SK-N-SH treated with all-trans-retinoic acid at 6 μM for 48 hours (cell line): ENCODE measurements at regions not wholly inside any gene's neighbourhood (a gene's known extent, or its start where the extent isn't known, plus 50 kb on each side); places are given as distances from the start of the nearest gene placed in this dataset.

Source experiments
- ARNTL ChIP-seq: fragments of 450-650 bp; formaldehyde crosslinking; IDR thresholded peaks from 2 replicates; pipeline ENCODE4 v1.5.0; 2020; ENCODE audit warnings: low read depth, mild to moderate bottlenecking, moderate library complexity, borderline replicate concordance
- BACH2 ChIP-seq: fragments of 250-450 bp; sonication (Bioruptor Pico); IDR thresholded peaks from 2 replicates; pipeline ENCODE4 v1.9.0; 2021; ENCODE audit warnings: mild to moderate bottlenecking, borderline replicate concordance
- CREB5 ChIP-seq: fragments of 250-450 bp; sonication (Bioruptor Pico); IDR thresholded peaks from 2 replicates; pipeline ENCODE4 v1.5.1; 2020; ENCODE audit warnings: low read depth, mild to moderate bottlenecking, moderate library complexity
- ESRRG ChIP-seq: fragments of 250-450 bp; sonication (Bioruptor Pico); IDR thresholded peaks from 2 replicates; pipeline ENCODE4 v1.6.1; 2021; ENCODE audit warnings: mild to moderate bottlenecking
- ISL1 ChIP-seq: fragments of 250-450 bp; sonication (Bioruptor Pico); IDR thresholded peaks from 2 replicates; pipeline ENCODE4 v2.1.2; 2022; ENCODE audit warnings: mild to moderate bottlenecking, moderate library complexity
- PATZ1 ChIP-seq: fragments of 250-450 bp; sonication (Bioruptor Pico); IDR thresholded peaks from 2 replicates; pipeline ENCODE4 v1.8.0; 2020; ENCODE audit warnings: mild to moderate bottlenecking, moderate library complexity, borderline replicate concordance
- RARB ChIP-seq: fragments of 250-450 bp; sonication (Bioruptor Pico); IDR thresholded peaks from 2 replicates; pipeline ENCODE4 v1.8.0; 2021; ENCODE audit warnings: mild to moderate bottlenecking, moderate library complexity
- SNAI2 ChIP-seq: fragments of 250-450 bp; sonication (Bioruptor Pico); IDR thresholded peaks from 2 replicates; pipeline ENCODE4 v1.5.0; 2020; ENCODE audit warnings: mild to moderate bottlenecking, moderate library complexity
- TCF4 ChIP-seq: fragments of 250-450 bp; sonication (Bioruptor Pico); IDR thresholded peaks from 2 replicates; pipeline ENCODE4 v1.8.0; 2021; ENCODE audit warnings: mild to moderate bottlenecking, moderate library complexity, borderline replicate concordance
- ZC3H10 ChIP-seq: fragments of 250-450 bp; sonication (Bioruptor Pico); IDR thresholded peaks from 2 replicates; pipeline ENCODE4 v1.5.1; 2021; ENCODE audit warnings: mild to moderate bottlenecking, moderate library complexity
- ZFP3 ChIP-seq: fragments of 250-450 bp; sonication (Bioruptor Pico); IDR thresholded peaks from 2 replicates; pipeline ENCODE4 v1.5.0; 2020; ENCODE audit warnings: mild to moderate bottlenecking, moderate library complexity
- ZFP30 ChIP-seq: fragments of 450-650 bp; formaldehyde crosslinking; IDR thresholded peaks from 2 replicates; pipeline ENCODE4 v1.5.0; 2022; ENCODE audit warnings: mild to moderate bottlenecking, moderate library complexity
- ZNF8 ChIP-seq: fragments of 450-650 bp; formaldehyde crosslinking; IDR thresholded peaks from 2 replicates; pipeline ENCODE4 v1.5.0; 2020; ENCODE audit warnings: mild to moderate bottlenecking, moderate library complexity
- TF ChIP-seq, protein P1 (sequence below): fragments of 250-450 bp; sonication (Bioruptor Pico); IDR thresholded peaks from 2 replicates; pipeline ENCODE4 v1.5.0; 2020; ENCODE audit warnings: mild to moderate bottlenecking, moderate library complexity

DNA sequence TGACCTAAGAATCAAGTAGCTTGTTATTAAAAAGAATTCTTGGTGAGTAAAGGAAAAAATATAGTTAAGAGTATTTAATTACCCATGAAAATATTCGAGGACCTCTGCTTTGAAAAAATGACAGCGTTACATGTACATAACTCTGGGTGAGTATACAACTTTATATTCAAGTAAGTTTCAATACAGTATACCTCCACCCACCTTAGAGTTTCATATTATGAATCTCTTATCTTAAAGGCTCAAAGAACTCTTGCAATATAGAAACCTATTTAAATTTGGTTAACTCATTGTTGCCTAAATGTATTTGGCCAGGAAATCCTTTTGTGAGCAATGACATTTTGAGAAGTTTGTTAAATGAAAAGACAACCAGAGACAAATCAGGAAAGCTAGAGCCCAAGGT lies 138.2 kb downstream of the QDPR start:
- TF ChIP-seq ZFP3 (no peak), ISL1 (CRISPR knock-in tag) (no peak), RARB (CRISPR knock-in tag) (no peak), ZC3H10 (CRISPR knock-in tag) (no peak), ZNF8 (CRISPR knock-in tag) (no peak), TCF4 (CRISPR knock-in tag) (no peak), PATZ1 (CRISPR knock-in tag) (no peak), BACH2 (CRISPR knock-in tag) (no peak), ESRRG (CRISPR knock-in tag) (no peak), ZFP30 (CRISPR knock-in tag) (no peak), ARNTL (CRISPR knock-in tag) (no peak), SNAI2 (CRISPR knock-in tag) (no peak), CREB5 (CRISPR knock-in tag) (no peak)
- TF ChIP-seq, protein P1, sequence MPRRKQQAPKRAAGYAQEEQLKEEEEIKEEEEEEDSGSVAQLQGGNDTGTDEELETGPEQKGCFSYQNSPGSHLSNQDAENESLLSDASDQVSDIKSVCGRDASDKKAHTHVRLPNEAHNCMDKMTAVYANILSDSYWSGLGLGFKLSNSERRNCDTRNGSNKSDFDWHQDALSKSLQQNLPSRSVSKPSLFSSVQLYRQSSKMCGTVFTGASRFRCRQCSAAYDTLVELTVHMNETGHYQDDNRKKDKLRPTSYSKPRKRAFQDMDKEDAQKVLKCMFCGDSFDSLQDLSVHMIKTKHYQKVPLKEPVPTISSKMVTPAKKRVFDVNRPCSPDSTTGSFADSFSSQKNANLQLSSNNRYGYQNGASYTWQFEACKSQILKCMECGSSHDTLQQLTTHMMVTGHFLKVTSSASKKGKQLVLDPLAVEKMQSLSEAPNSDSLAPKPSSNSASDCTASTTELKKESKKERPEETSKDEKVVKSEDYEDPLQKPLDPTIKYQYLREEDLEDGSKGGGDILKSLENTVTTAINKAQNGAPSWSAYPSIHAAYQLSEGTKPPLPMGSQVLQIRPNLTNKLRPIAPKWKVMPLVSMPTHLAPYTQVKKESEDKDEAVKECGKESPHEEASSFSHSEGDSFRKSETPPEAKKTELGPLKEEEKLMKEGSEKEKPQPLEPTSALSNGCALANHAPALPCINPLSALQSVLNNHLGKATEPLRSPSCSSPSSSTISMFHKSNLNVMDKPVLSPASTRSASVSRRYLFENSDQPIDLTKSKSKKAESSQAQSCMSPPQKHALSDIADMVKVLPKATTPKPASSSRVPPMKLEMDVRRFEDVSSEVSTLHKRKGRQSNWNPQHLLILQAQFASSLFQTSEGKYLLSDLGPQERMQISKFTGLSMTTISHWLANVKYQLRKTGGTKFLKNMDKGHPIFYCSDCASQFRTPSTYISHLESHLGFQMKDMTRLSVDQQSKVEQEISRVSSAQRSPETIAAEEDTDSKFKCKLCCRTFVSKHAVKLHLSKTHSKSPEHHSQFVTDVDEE (CRISPR knock-in tag), result no peak
